OCI-LY7 (cell line): ENCODE measurements at regions not wholly inside any gene's neighbourhood (a gene's known extent, or its start where the extent isn't known, plus 50 kb on each side); places are given as distances from the start of the nearest gene placed in this dataset.

Experiments
- BruUV-seq: library from RNA; stranded (reverse); fragments of 400-500 nt; replicated peaks from 2 replicates; lab custom pipeline; 2021; lab: Mats Ljungman, UMichigan
- CTCF ChIA-PET: fragments of 300-600 bp; sonication (Branson Sonifier 250); formaldehyde crosslinking; loops from one replicate; lab custom pipeline; 2022; ENCODE audit warnings: antibody characterized with exemption; ENCODE audit not compliant: unreplicated experiment; lab: Charles Lee
- POLR2A ChIA-PET: fragments of 300-600 bp; sonication (Branson Sonifier 250); formaldehyde crosslinking; loops from one replicate; lab custom pipeline; 2022; ENCODE audit warnings: antibody characterized with exemption; lab: Charles Lee
- DNase-seq: peaks from one replicate; pipeline ENCODE4 v3.0.0-alpha.2; 2015; ENCODE audit warnings: low spot score
- H2AFZ ChIP-seq: fragments of 200-600 bp; sonication (generic), shearing (Covaris generic); 2 replicates; pipeline ENCODE4 v1.6.1; 2014; ENCODE audit warnings: mild to moderate bottlenecking, antibody characterized with exemption, low read length, moderate library complexity
- H3K27ac ChIP-seq: fragments of 200-600 bp; sonication (generic); 2 replicates; pipeline ENCODE4 v1.5.1; 2014; ENCODE audit warnings: mixed run types, low read depth, mild to moderate bottlenecking, moderate library complexity, low read length, inconsistent platforms; ENCODE audit not compliant: poor library complexity, severe bottlenecking
- H3K36me3 ChIP-seq: fragments of 200-600 bp; sonication (generic); 2 replicates; pipeline ENCODE4 v1.6.1; 2014; ENCODE audit warnings: mild to moderate bottlenecking, antibody characterized with exemption, low read length, moderate library complexity, mixed read lengths; ENCODE audit not compliant: insufficient read depth
- H3K4me1 ChIP-seq: fragments of 200-600 bp; sonication (generic); 2 replicates; pipeline ENCODE4 v1.5.1; 2014; ENCODE audit warnings: mild to moderate bottlenecking, low read length; ENCODE audit not compliant: insufficient read depth, poor library complexity, severe bottlenecking
- H3K4me2 ChIP-seq: fragments of 200-600 bp; sonication (generic); 2 replicates; pipeline ENCODE4 v1.6.1; 2014; ENCODE audit warnings: mild to moderate bottlenecking, low read length
- H3K4me3 ChIP-seq: fragments of 200-600 bp; sonication (generic); 2 replicates; pipeline ENCODE4 v1.5.1; 2014; ENCODE audit warnings: mild to moderate bottlenecking, low read depth, low read length; ENCODE audit not compliant: poor library complexity, severe bottlenecking
- H3K79me2 ChIP-seq: fragments of 200-600 bp; sonication (generic); 2 replicates; pipeline ENCODE4 v1.6.1; 2016; ENCODE audit warnings: low read depth, mild to moderate bottlenecking, low read length, moderate library complexity, mixed read lengths; ENCODE audit not compliant: insufficient read depth
- H3K9me2 ChIP-seq: fragments of 200-600 bp; sonication (generic); 2 replicates; pipeline ENCODE4 v1.6.1; 2016; ENCODE audit warnings: mild to moderate bottlenecking, low read length, mixed read lengths; ENCODE audit not compliant: insufficient read depth
- H3K9me3 ChIP-seq: fragments of 200-600 bp; sonication (generic); 2 replicates; pipeline ENCODE4 v1.6.1; 2014; ENCODE audit warnings: mild to moderate bottlenecking, mixed run types, low read length, mixed read lengths
- H4K20me1 ChIP-seq: fragments of 200-600 bp; sonication (generic); 2 replicates; pipeline ENCODE4 v1.6.1; 2014; ENCODE audit warnings: mild to moderate bottlenecking, antibody characterized with exemption, low read length, moderate library complexity, mixed read lengths; ENCODE audit not compliant: insufficient read depth
- CTCF ChIP-seq: fragments of 200-600 bp; sonication (generic); conservative IDR thresholded peaks from 2 replicates; pipeline ENCODE4 v1.5.1; 2014; ENCODE audit warnings: mild to moderate bottlenecking, antibody characterized with exemption, low read length, moderate library complexity, mixed read lengths
- EZH2phosphoT487 ChIP-seq: fragments of 200-600 bp; sonication (generic); IDR thresholded peaks from 2 replicates; pipeline ENCODE4 v1.6.1; 2018; ENCODE audit warnings: low read depth, borderline replicate concordance, mild to moderate bottlenecking, mixed run types, antibody characterized with exemption, low read length, moderate library complexity, mixed read lengths
- intact Hi-C: fragments of 100-400 bp; cut with micrococcal nuclease; formaldehyde crosslinking; loops from one replicate; pipeline ENCODE4 v1.10.0; 2022; ENCODE audit not compliant: unreplicated experiment

GRCh38 chr1:182279724-182280503 lies 111.7 kb downstream of the GLUL start:
- no peak overlapping the region for H3K4me3 ChIP-seq
- H3K4me2 ChIP-seq = no peak overlapping the region
- BruUV-seq = no TSS peak
- H4K20me1 ChIP-seq = no peaks in the 10 kb centered on the region
- CTCF ChIA-PET = interaction anchor here (0.6 to 0.9 kb wide), 2 partner anchors 20 to 511 kb away, joined by 3 to 4 read pairs; no protein-coding TSS in a partner anchor
- no peak overlapping the region for H3K27ac ChIP-seq
- no peaks in the 10 kb centered on the region for H3K79me2 ChIP-seq
- no peaks in the 10 kb centered on the region for H3K9me3 ChIP-seq
- no peaks in the 10 kb centered on the region for H3K9me2 ChIP-seq
- no peak overlapping the region for H2AFZ ChIP-seq
- no peaks in the 10 kb centered on the region for H3K36me3 ChIP-seq
- no peak for TF ChIP-seq EZH2phosphoT487
- TF ChIP-seq CTCF = no peak
- intact Hi-C loops = no loop called here
- no peaks in the 10 kb centered on the region for H3K4me1 ChIP-seq
- POLR2A ChIA-PET = no interaction called here
- no peak for DNase-seq

GRCh38 chr1:182279302-182279701 lies 112.3 kb downstream of the GLUL start:
- POLR2A ChIA-PET = no interaction called here
- TF ChIP-seq EZH2phosphoT487 = no peak
- TF ChIP-seq CTCF = no peak
- no peaks in the 10 kb centered on the region for H4K20me1 ChIP-seq
- no peaks in the 10 kb centered on the region for H3K79me2 ChIP-seq
- H3K4me3 ChIP-seq = no peak overlapping the region
- no peaks in the 10 kb centered on the region for H3K9me2 ChIP-seq
- intact Hi-C loops = no loop called here
- H3K27ac ChIP-seq = no peak overlapping the region
- no peaks in the 10 kb centered on the region for H3K9me3 ChIP-seq
- CTCF ChIA-PET = no interaction called here
- DNase-seq = no peak
- no peaks in the 10 kb centered on the region for H3K36me3 ChIP-seq
- no peaks in the 10 kb centered on the region for H3K4me1 ChIP-seq
- no peak overlapping the region for H3K4me2 ChIP-seq
- H2AFZ ChIP-seq = no peak overlapping the region
- no TSS peak for BruUV-seq
